ENCODE measurements at regions not wholly inside any gene's neighbourhood (a gene's known extent, or its start where the extent isn't known, plus 50 kb on each side); places are given as distances from the start of the nearest gene placed in this dataset.
"Not testable (repeated sequence)": the region's sequence is repeated elsewhere in the genome, so short reads cannot be mapped to it uniquely, and the experiment has no call there.

- H2BK120ac ChIP-seq (ENCODE audit: insufficient read depth, low read length, poor library complexity): no peak overlapping the region
- H3K4ac ChIP-seq (ENCODE audit: low read depth, low read length): no peak overlapping the region
- H3K14ac ChIP-seq (ENCODE audit: low read length): no peak overlapping the region
- no peaks in the 10 kb centered on the region for H3K79me2 ChIP-seq (ENCODE audit: control insufficient read depth, insufficient read depth, low read length, poor library complexity)
- H4K8ac ChIP-seq (ENCODE audit: low read depth, low read length): no peak overlapping the region
- H3K18ac ChIP-seq (ENCODE audit: low read length): no peak overlapping the region
- no peaks in the 10 kb centered on the region for H3K4me1 ChIP-seq (ENCODE audit: control insufficient read depth in 1 of 2, insufficient read depth in 2 of 2, low read length in 2 of 2)
- no peak overlapping the region for H2AFZ ChIP-seq (ENCODE audit: insufficient read depth, low read length, poor library complexity)
- H4K12ac ChIP-seq (ENCODE audit: low read depth, low read length): no peak overlapping the region
- no peak overlapping the region for H2AK5ac ChIP-seq (ENCODE audit: low read length)
- DNase-seq: peak; percentile 66 to 81
- H4K91ac ChIP-seq (ENCODE audit: low read depth, low read length): no peak overlapping the region
- H3K9me3 ChIP-seq (ENCODE audit: insufficient read depth, low read depth, low read length): no peaks in the 10 kb centered on the region
- no peaks in the 10 kb centered on the region for H3K36me3 ChIP-seq (ENCODE audit: control insufficient read depth in 1 of 2, insufficient read depth in 2 of 2, low read length in 2 of 2)
- no peak overlapping the region for H3K9ac ChIP-seq (ENCODE audit: low read length)
- no peak overlapping the region for H2BK5ac ChIP-seq (ENCODE audit: low read depth, low read length, poor library complexity)
- H3K4me3 ChIP-seq (ENCODE audit: low read depth, low read length): no peak overlapping the region
- no peaks in the 10 kb centered on the region for H3K27me3 ChIP-seq (ENCODE audit: insufficient read depth, low read length)
- H2BK12ac ChIP-seq (ENCODE audit: low read length): no peak overlapping the region
- no peaks in the 10 kb centered on the region for H3K79me1 ChIP-seq (ENCODE audit: low read length)
- no peak overlapping the region for H3K4me2 ChIP-seq (ENCODE audit: low read length)
- H3K27ac ChIP-seq (ENCODE audit: low read depth, low read length): no peak overlapping the region
- no peak overlapping the region for H3K23ac ChIP-seq (ENCODE audit: low read length)
Measured at GRCh38 chr18:29840089-29840488, 1202.5 kb downstream of the DSC3 start.

- not testable (repeated sequence) for H3K23ac ChIP-seq (ENCODE audit: low read length); H3K79me1 ChIP-seq (ENCODE audit: low read length); H3K9me3 ChIP-seq (ENCODE audit: insufficient read depth, low read depth, low read length); H2BK5ac ChIP-seq (ENCODE audit: low read depth, low read length, poor library complexity); H2BK120ac ChIP-seq (ENCODE audit: insufficient read depth, low read length, poor library complexity); H2AK5ac ChIP-seq (ENCODE audit: low read length); H3K4me1 ChIP-seq (ENCODE audit: control insufficient read depth in 1 of 2, insufficient read depth in 2 of 2, low read length in 2 of 2); H3K14ac ChIP-seq (ENCODE audit: low read length); H3K4me2 ChIP-seq (ENCODE audit: low read length); H3K27ac ChIP-seq (ENCODE audit: low read depth, low read length); H3K18ac ChIP-seq (ENCODE audit: low read length); H4K91ac ChIP-seq (ENCODE audit: low read depth, low read length); H3K4ac ChIP-seq (ENCODE audit: low read depth, low read length); H3K36me3 ChIP-seq (ENCODE audit: control insufficient read depth in 1 of 2, insufficient read depth in 2 of 2, low read length in 2 of 2); H4K8ac ChIP-seq (ENCODE audit: low read depth, low read length); H2AFZ ChIP-seq (ENCODE audit: insufficient read depth, low read length, poor library complexity); H2BK12ac ChIP-seq (ENCODE audit: low read length); H3K27me3 ChIP-seq (ENCODE audit: insufficient read depth, low read length); H4K12ac ChIP-seq (ENCODE audit: low read depth, low read length); H3K4me3 ChIP-seq (ENCODE audit: low read depth, low read length); H3K9ac ChIP-seq (ENCODE audit: low read length); H3K79me2 ChIP-seq (ENCODE audit: control insufficient read depth, insufficient read depth, low read length, poor library complexity)
- no CpG with 5 or more reads among the region's 12 CpGs for WGBS (ENCODE audit: extremely low coverage, insufficient coverage, insufficient read length)
- peak; percentile 57 to 58 for DNase-seq
Measured at GRCh38 chr18:29838961-29839360, 1203.6 kb downstream of the DSC3 start.

- Histone ChIP-seq H3K27me3 (ENCODE audit: insufficient read depth, low read length) (no peaks in the 10 kb centered on the region), H3K4me2 (ENCODE audit: low read length) (no peak overlapping the region), H2BK120ac (ENCODE audit: insufficient read depth, low read length, poor library complexity) (no peak overlapping the region), H3K4me1 (ENCODE audit: control insufficient read depth in 1 of 2, insufficient read depth in 2 of 2, low read length in 2 of 2) (no peaks in the 10 kb centered on the region), H4K8ac (ENCODE audit: low read depth, low read length) (no peak overlapping the region), H2BK12ac (ENCODE audit: low read length) (no peak overlapping the region), H3K14ac (ENCODE audit: low read length) (no peak overlapping the region), H2BK5ac (ENCODE audit: low read depth, low read length, poor library complexity) (no peak overlapping the region), H3K36me3 (ENCODE audit: control insufficient read depth in 1 of 2, insufficient read depth in 2 of 2, low read length in 2 of 2) (no peaks in the 10 kb centered on the region), H3K79me1 (ENCODE audit: low read length) (no peaks in the 10 kb centered on the region), H3K23ac (ENCODE audit: low read length) (no peak overlapping the region), H4K91ac (ENCODE audit: low read depth, low read length) (no peak overlapping the region), H3K9ac (ENCODE audit: low read length) (no peak overlapping the region), H3K9me3 (ENCODE audit: insufficient read depth, low read depth, low read length) (no peaks in the 10 kb centered on the region), H2AK5ac (ENCODE audit: low read length) (no peak overlapping the region), H3K27ac (ENCODE audit: low read depth, low read length) (no peak overlapping the region), H3K18ac (ENCODE audit: low read length) (no peak overlapping the region), H3K4me3 (ENCODE audit: low read depth, low read length) (no peak overlapping the region), H3K79me2 (ENCODE audit: control insufficient read depth, insufficient read depth, low read length, poor library complexity) (no peaks in the 10 kb centered on the region), H2AFZ (ENCODE audit: insufficient read depth, low read length, poor library complexity) (no peak overlapping the region), H4K12ac (ENCODE audit: low read depth, low read length) (no peak overlapping the region), H3K4ac (ENCODE audit: low read depth, low read length) (no peak overlapping the region)
- DNase-seq: peak; percentile 83 to 86
- no CpG with 5 or more reads among the region's 1 CpG for WGBS (ENCODE audit: extremely low coverage, insufficient coverage, insufficient read length)
Measured at GRCh38 chr18:29838556-29838955, 1204.0 kb downstream of the DSC3 start.

- peak in 1 of 2 donors; percentile 17 for DNase-seq
- Histone ChIP-seq H2AFZ (ENCODE audit: insufficient read depth, low read length, poor library complexity) (no peak overlapping the region), H3K9ac (ENCODE audit: low read length) (no peak overlapping the region), H3K14ac (ENCODE audit: low read length) (no peak overlapping the region), H2BK12ac (ENCODE audit: low read length) (no peak overlapping the region), H3K9me3 (ENCODE audit: insufficient read depth, low read depth, low read length) (no peaks in the 10 kb centered on the region), H3K36me3 (ENCODE audit: control insufficient read depth in 1 of 2, insufficient read depth in 2 of 2, low read length in 2 of 2) (no peaks in the 10 kb centered on the region), H3K4me2 (ENCODE audit: low read length) (no peak overlapping the region), H4K8ac (ENCODE audit: low read depth, low read length) (no peak overlapping the region), H2BK120ac (ENCODE audit: insufficient read depth, low read length, poor library complexity) (no peak overlapping the region), H3K18ac (ENCODE audit: low read length) (no peak overlapping the region), H3K27ac (ENCODE audit: low read depth, low read length) (no peak overlapping the region), H4K12ac (ENCODE audit: low read depth, low read length) (no peak overlapping the region), H3K27me3 (ENCODE audit: insufficient read depth, low read length) (no peaks in the 10 kb centered on the region), H2BK5ac (ENCODE audit: low read depth, low read length, poor library complexity) (no peak overlapping the region), H2AK5ac (ENCODE audit: low read length) (no peak overlapping the region), H3K4me1 (ENCODE audit: control insufficient read depth in 1 of 2, insufficient read depth in 2 of 2, low read length in 2 of 2) (no peaks in the 10 kb centered on the region), H3K79me2 (ENCODE audit: control insufficient read depth, insufficient read depth, low read length, poor library complexity) (no peaks in the 10 kb centered on the region), H3K4ac (ENCODE audit: low read depth, low read length) (no peak overlapping the region), H3K23ac (ENCODE audit: low read length) (no peak overlapping the region), H4K91ac (ENCODE audit: low read depth, low read length) (no peak overlapping the region), H3K79me1 (ENCODE audit: low read length) (no peaks in the 10 kb centered on the region), H3K4me3 (ENCODE audit: low read depth, low read length) (no peak overlapping the region)
- no CpG with 5 or more reads among the region's 1 CpG for WGBS (ENCODE audit: extremely low coverage, insufficient coverage, insufficient read length)
Measured at GRCh38 chr18:29823671-29824070, 1218.9 kb downstream of the DSC3 start.
